CD4-positive, alpha-beta T cell (primary cell): ENCODE measurements at regions not wholly inside any gene's neighbourhood (a gene's known extent, or its start where the extent isn't known, plus 50 kb on each side); places are given as distances from the start of the nearest gene placed in this dataset.
"Not testable (repeated sequence)": the region's sequence is repeated elsewhere in the genome, so short reads cannot be mapped to it uniquely, and the experiment has no call there.

Experiments used
- ATAC-seq: fragments of 200-7000 bp; cut with Tn5 transposase; one replicate; pipeline ENCODE4 v1.10.0; 2022; ENCODE audit warnings: mild to moderate bottlenecking; ENCODE audit not compliant: poor library complexity
- CTCF ChIA-PET: fragments of 350-600 bp; sonication (Branson Sonifier 250); formaldehyde crosslinking; loops from one replicate; lab custom pipeline; 2021; ENCODE audit warnings: antibody characterized with exemption, inconsistent platforms; lab: Charles Lee
- POLR2A ChIA-PET: fragments of 350-600 bp; sonication (Branson Sonifier 250); formaldehyde crosslinking; loops from one replicate; lab custom pipeline; 2021; ENCODE audit warnings: antibody characterized with exemption, inconsistent platforms; lab: Charles Lee
- DNase-seq, 14 experiments: peaks; one replicate each; pipeline ENCODE4 v3.0.0-alpha.2; 2013 to 2020; ENCODE audit warnings: mixed read lengths in 2 of 14
- H3K27ac ChIP-seq, 2 donors: one replicate each; pipeline versions ENCODE4 v1.5.1 to v1.7.0; 2013; ENCODE audit warnings: low read length in 2 of 2, low read depth in 1 of 2, mild to moderate bottlenecking in 1 of 2
- H3K27me3 ChIP-seq, 2 experiments: 1 replicate in 1 of 2; 2 replicates in 1 of 2; pipeline versions ENCODE4 v1.6.1 to v1.7.0; 2013; ENCODE audit warnings: low read length in 2 of 2, control low read depth in 1 of 2, mild to moderate bottlenecking in 1 of 2, moderate library complexity in 1 of 2; ENCODE audit not compliant: insufficient read depth in 2 of 2, control insufficient read depth in 1 of 2
- H3K36me3 ChIP-seq: one replicate; pipeline ENCODE4 v1.6.1; 2013; ENCODE audit warnings: low read length, control low read depth; ENCODE audit not compliant: insufficient read depth
- H3K4me1 ChIP-seq: one replicate; pipeline ENCODE4 v1.6.1; 2013; ENCODE audit warnings: low read length, control low read depth; ENCODE audit not compliant: insufficient read depth
- H3K4me3 ChIP-seq: one replicate; pipeline ENCODE4 v1.5.1; 2013; ENCODE audit warnings: mild to moderate bottlenecking, low read length, moderate library complexity
- H3K9me3 ChIP-seq, 2 experiments: 1 replicate in 1 of 2; 2 replicates in 1 of 2; pipeline versions ENCODE4 v1.6.1 to v1.7.0; 2013; ENCODE audit warnings: low read length in 2 of 2, mild to moderate bottlenecking in 2 of 2, control low read depth in 1 of 2, moderate library complexity in 1 of 2; ENCODE audit not compliant: control insufficient read depth in 1 of 2, insufficient read depth in 1 of 2
- H3K27ac Mint-ChIP-seq: one replicate; pipeline ENCODE4 v1.8.0; 2020; ENCODE audit warnings: mixed read lengths
- H3K27me3 Mint-ChIP-seq: one replicate; pipeline ENCODE4 v1.8.0; 2021; ENCODE audit warnings: mixed read lengths
- H3K36me3 Mint-ChIP-seq: one replicate; pipeline ENCODE4 v1.8.0; 2021; ENCODE audit warnings: low read depth, mixed read lengths
- H3K4me1 Mint-ChIP-seq: one replicate; pipeline ENCODE4 v1.8.0; 2021; ENCODE audit warnings: low read depth, mixed read lengths
- H3K4me3 Mint-ChIP-seq: one replicate; pipeline ENCODE4 v1.8.0; 2020; ENCODE audit warnings: mild to moderate bottlenecking, mixed read lengths
- H3K9me3 Mint-ChIP-seq: one replicate; pipeline ENCODE4 v1.8.0; 2020; ENCODE audit warnings: mixed read lengths
- CTCF ChIP-seq: fragments of 200-600 bp; IDR thresholded peaks from one replicate; pipeline ENCODE4 v1.8.0; 2022; ENCODE audit warnings: antibody characterized with exemption, mild to moderate bottlenecking
- intact Hi-C, 2 experiments: fragments of 100-400 bp; cut with DNase I in 1 of 2; cut with micrococcal nuclease in 1 of 2; formaldehyde crosslinking; loops; one replicate each; pipeline versions ENCODE4 v1.15.1 to v1.9.0; 2023 to 2025; cut with DNase I, micrococcal nuclease

GRCh38 chr19:28134311-28134710, 1078.6 kb downstream of the UQCRFS1 start:
- POLR2A ChIA-PET: no interaction called here
- Mint-ChIP-seq H3K4me1 (no peaks in the 10 kb centered on the region), H3K27ac (no peak overlapping the region), H3K36me3 (no peaks in the 10 kb centered on the region), H3K4me3 (no peak overlapping the region), H3K9me3 (peaks cover 4% of the 10 kb centered on the region), H3K27me3 (no peaks in the 10 kb centered on the region)
- CTCF ChIA-PET: no interaction called here
- intact Hi-C loops: no loop called here
- Histone ChIP-seq H3K27ac (no peak overlapping the region), H3K36me3 (no peaks in the 10 kb centered on the region), H3K9me3 (peaks cover 0 to 9% of the 10 kb centered on the region in 2 experiments), H3K27me3 (no peaks in the 10 kb centered on the region), H3K4me1 (no peaks in the 10 kb centered on the region), H3K4me3 (no peak overlapping the region)
- DNase-seq (no peak), ATAC-seq (no peak)
- TF ChIP-seq CTCF: no peak

GRCh38 chr19:28130881-28131280, 1082.1 kb downstream of the UQCRFS1 start:
- H3K27me3 Mint-ChIP-seq, H3K36me3 ChIP-seq, POLR2A ChIA-PET, H3K4me3 Mint-ChIP-seq, H3K36me3 Mint-ChIP-seq, ATAC-seq, H3K27ac Mint-ChIP-seq, H3K4me1 ChIP-seq, H3K27ac ChIP-seq, CTCF ChIA-PET, intact Hi-C loops, H3K4me1 Mint-ChIP-seq, H3K9me3 ChIP-seq, H3K4me3 ChIP-seq, DNase-seq, H3K27me3 ChIP-seq: not testable (repeated sequence)
- H3K9me3 Mint-ChIP-seq: peaks cover 14% of the 10 kb centered on the region

GRCh38 chr19:28130066-28130511, 1082.9 kb downstream of the UQCRFS1 start:
- no peaks in the 10 kb centered on the region for H3K27me3 Mint-ChIP-seq
- H3K27ac ChIP-seq: no peak overlapping the region
- no peak overlapping the region for H3K4me3 ChIP-seq
- POLR2A ChIA-PET: no interaction called here
- ATAC-seq (no peak), DNase-seq (no peak)
- no peak for TF ChIP-seq CTCF
- peaks cover 14% of the 10 kb centered on the region for H3K9me3 Mint-ChIP-seq
- no peak overlapping the region for H3K4me3 Mint-ChIP-seq
- H3K36me3 Mint-ChIP-seq: no peaks in the 10 kb centered on the region
- CTCF ChIA-PET: no interaction called here
- H3K36me3 ChIP-seq: no peaks in the 10 kb centered on the region
- no peaks in the 10 kb centered on the region for H3K4me1 Mint-ChIP-seq
- H3K27ac Mint-ChIP-seq: no peak overlapping the region
- intact Hi-C loops: no loop called here
- H3K4me1 ChIP-seq: no peaks in the 10 kb centered on the region
- peaks cover 0 to 4% of the 10 kb centered on the region in 2 experiments for H3K9me3 ChIP-seq
- H3K27me3 ChIP-seq: no peaks in the 10 kb centered on the region

- H3K27ac Mint-ChIP-seq: no peak overlapping the region
These were observed 1084.6 kb downstream of the UQCRFS1 start for GRCh38 chr19:28128341-28128740.

More at GRCh38 chr19:28128341-28128740, 1084.6 kb downstream of the UQCRFS1 start:
- Mint-ChIP-seq H3K4me1 (no peaks in the 10 kb centered on the region), H3K27me3 (no peaks in the 10 kb centered on the region), H3K36me3 (no peaks in the 10 kb centered on the region), H3K4me3 (no peak overlapping the region), H3K9me3 (peaks cover 14% of the 10 kb centered on the region)
- CTCF ChIA-PET: no interaction called here
- Histone ChIP-seq H3K27me3 (no peaks in the 10 kb centered on the region), H3K9me3 (peaks cover 0 to 4% of the 10 kb centered on the region in 2 experiments), H3K4me3 (no peak overlapping the region), H3K27ac (no peak overlapping the region), H3K4me1 (no peaks in the 10 kb centered on the region), H3K36me3 (no peaks in the 10 kb centered on the region)
- ATAC-seq (no peak), DNase-seq (no peak)
- TF ChIP-seq CTCF: no peak
- POLR2A ChIA-PET: no interaction called here
- intact Hi-C loops: no loop called here
